Activated CD4-positive, alpha-beta T cell treated with anti-CD3 and anti-CD28 coated beads for 24 hours (primary cell): ENCODE measurements at regions not wholly inside any gene's neighbourhood (a gene's known extent, or its start where the extent isn't known, plus 50 kb on each side); places are given as distances from the start of the nearest gene placed in this dataset.
"Not testable (repeated sequence)": the region's sequence is repeated elsewhere in the genome, so short reads cannot be mapped to it uniquely, and the experiment has no call there.

Experiments
- DNase-seq, 2 donors: peaks; one replicate each; pipeline ENCODE4 v3.0.0-alpha.2; 2020; ENCODE audit warnings: low read depth in 2 of 2

DNA sequence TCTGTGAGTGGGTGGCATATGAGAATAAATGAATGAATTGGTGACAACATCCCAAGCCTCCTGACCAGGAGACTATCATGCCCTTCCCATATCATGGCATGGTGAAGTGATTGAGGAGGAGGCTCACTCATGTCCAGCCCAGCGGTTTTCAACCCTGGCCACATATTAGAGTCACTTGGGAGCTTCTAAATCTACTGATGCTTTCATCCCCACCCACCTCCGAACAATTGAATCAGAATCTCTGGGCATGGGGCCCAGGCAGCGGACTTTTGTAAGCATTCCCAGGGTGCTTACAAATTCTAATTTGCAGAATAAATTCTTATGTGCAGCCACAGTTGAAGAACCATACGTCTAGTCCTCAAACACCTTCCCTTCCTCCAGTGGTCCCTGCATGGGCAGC is 81.7 kb upstream of the SEC11C start:
- no peak for DNase-seq

DNA sequence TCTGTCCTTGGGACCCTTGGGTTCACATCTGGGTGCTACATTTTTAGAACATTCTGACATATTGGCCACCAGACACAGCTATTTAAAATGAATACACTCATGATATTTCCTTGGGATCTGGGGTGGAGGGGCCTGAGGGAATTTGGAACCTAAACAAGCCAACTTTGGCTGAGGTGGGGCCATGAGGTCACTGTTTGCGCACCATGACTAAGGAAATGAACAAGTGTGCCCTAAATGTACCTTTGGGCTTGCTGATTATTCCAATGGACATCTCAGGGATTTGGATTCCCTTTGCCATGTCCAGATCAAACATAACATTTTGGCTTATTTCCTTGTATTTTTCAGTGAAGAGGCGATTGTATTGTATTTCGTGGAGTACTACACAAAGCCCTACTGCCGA is 80.5 kb upstream of the SEC11C start:
- no peak for DNase-seq

DNA sequence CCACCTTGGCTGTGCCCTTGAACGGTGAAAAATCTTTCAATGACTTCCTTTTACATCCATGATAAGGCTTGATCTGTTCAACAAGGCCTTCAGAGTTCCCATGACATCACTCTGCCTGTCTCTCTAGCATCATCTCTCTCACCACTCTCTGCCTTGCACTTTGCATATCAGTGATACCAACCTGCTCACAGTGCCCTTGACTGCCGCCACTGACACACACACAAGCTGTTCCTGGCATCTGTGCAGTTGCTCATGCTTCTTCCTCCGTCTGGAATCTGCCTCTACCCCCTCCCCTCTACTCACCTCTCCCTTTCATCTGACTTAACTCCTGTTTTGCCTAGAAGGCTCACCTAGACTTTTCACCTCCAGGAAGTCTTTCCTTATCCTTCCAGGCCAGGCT is 79.1 kb upstream of the SEC11C start:
- DNase-seq: no peak

DNA sequence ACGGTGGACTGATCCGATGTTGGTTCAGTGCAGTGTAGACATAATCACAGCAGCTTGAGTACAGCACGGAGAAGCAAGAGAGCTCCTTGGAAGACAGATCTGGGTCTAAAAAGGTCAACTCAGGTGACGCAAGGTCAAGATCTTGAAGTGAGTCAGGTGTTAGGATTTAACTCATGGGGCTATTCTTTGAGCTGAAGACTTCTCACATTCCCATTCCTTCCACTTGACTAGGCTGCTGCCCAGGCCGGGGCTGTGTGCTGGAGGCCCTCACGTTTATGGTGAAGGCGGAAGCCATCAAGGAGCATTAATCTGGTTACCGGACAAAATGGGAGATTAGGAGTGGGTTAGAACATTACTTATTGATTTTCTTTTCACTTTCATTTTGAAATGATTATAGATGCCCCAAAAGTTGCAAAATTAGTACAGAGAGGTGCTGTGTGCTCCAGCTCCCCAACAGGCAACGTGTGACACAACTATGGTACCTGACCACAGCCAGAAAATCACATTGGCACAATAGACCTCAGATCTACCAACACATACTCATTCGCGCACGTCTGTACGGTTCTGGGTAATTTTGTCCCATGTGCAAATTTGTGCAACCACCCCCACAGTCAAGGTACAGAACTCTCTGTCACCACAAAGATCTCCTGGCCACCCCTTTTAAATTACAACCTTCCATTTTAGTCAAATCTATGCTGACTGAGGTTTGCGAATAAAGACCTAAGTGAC is 77.6 kb upstream of the SEC11C start:
- DNase-seq: no peak

DNA sequence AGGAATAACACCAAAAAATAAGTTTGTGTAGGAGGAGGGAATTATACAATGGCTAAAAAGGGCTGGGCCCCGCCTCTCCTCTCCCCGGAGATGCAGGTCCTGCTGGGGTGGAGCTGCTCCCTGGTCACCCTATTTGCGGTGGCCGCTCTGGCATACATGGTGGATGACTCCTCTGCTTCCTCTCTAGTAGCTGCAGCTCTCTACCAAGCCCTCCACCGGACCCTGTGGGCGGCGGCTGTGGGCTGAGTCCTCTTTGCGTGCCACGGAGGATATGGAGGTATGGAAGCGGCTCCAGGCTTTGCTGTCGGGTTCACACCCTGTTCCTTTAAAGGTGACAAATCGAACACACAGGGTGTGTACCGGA is 77.1 kb upstream of the SEC11C start:
- no peak for DNase-seq

DNA sequence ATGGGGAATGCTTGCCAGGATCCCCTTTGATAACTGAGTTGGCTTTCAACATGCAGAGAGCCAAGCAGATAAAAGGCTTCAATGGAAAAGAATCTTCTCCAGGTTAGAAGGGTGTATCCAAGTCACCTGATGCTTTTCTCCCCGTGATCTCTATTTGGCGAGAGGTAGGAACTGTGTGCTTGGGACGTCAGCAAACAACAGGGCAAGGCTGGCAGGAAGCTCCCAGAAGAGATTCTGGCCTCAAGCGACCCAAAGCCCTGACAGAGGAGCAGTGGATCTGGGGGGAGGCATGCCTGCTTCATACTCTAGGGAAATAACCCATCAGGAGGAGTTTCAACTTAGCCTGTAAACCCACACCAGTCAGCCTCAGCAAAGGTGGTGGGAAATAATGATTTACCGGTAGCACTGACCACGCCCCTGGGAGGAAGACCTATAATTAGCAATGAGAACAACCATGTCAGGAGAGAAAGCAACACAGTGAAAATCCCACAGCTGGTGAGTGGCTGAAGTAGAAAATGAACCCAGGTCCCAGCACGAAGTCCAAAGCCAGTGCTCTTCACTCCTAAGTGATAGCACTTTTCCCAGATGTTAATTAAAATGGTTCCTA is 76.3 kb upstream of the SEC11C start:
- DNase-seq: no peak

DNA sequence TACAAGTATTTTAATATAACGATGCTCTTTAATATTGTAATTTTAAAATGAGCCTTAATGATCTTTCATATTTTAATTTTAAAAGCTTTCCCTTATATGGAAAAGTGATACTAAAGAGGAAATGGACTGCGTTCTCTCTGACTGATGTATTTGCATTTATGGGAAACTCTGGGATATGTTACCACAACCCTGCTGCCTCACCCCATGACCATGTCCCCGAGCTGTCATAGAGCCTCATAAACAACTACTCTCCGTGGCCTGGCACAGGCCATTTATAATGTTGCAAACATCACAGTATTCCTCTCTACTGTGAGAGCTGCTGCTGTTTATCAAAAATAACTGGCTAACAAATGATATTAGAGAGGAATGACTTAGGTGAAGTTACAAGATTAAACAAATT is 75.8 kb upstream of the SEC11C start:
- DNase-seq: no peak

DNA sequence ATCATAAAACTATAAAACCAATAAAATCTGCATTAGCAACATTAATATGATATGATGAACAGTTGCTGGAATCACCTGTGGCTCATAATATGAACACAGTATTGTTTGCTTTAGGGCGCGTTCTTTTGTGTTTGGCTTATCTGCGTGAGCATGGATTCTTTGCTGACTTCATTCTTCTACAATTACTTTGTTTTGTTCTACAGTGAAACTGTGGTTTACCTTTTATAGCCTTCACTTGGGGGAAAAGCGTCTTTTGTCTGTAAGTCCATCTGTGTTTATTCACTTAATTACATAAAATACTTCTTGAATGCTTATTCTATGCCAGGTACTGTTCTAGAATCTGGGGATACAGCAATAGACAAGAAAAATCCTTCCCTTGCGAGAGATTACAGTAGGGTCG is 74.0 kb upstream of the SEC11C start:
- no peak for DNase-seq

DNA sequence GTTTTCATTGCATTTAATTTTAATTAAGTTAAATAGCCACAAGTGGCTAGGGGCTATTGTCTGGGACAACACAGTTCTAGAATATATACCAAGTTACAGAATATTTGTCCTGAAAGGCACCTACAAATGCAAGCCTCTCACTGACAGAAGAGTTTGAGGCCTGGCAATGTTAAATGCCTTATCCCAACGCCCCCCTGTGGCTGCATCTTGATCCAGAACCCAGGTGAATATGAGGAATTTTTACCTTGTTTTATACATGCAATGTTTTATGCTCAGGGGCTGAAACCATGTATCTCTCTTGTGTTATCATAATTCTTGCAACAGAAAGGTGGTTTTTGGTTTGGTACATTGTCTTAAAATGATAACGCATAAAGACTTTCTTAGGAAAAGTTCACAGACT is 71.8 kb upstream of the SEC11C start:
- no peak for DNase-seq

DNA sequence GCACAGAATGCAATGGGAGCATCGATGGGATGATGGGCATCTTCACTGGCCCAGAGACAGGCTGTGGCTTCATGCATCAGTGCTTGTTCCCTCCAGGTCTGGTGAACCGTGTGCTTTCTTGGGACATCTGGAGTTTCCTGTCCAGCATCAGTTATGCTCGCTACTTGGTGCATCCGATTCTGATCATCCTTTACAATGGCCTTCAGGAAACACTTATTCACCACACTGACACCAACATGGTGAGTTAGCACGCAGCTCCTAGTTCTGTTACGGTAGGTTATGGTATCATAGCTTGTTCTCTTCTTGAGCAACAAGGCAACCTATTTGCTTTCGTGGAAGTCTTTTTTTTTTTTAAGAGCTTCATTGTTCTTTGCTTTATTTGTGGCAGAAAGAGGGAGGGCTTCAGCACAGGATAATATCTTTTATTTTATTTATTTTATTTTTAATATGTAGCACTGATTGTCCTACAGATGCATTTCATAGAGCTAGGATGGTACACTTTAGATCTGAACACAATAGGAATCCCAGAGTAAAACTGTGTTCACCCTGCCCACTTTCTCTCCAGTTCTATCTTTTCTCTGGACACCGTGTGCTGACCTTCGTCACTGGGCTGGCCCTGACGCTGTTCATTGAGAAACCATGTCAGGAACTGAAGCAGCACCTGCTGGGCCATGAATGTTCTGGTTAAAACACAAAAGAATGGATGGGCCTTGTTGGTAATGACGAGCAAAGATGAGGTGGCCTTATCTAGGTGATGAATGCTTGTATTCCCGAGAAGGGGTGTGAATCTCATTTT is 71.2 kb upstream of the SEC11C start:
- no peak for DNase-seq

DNA sequence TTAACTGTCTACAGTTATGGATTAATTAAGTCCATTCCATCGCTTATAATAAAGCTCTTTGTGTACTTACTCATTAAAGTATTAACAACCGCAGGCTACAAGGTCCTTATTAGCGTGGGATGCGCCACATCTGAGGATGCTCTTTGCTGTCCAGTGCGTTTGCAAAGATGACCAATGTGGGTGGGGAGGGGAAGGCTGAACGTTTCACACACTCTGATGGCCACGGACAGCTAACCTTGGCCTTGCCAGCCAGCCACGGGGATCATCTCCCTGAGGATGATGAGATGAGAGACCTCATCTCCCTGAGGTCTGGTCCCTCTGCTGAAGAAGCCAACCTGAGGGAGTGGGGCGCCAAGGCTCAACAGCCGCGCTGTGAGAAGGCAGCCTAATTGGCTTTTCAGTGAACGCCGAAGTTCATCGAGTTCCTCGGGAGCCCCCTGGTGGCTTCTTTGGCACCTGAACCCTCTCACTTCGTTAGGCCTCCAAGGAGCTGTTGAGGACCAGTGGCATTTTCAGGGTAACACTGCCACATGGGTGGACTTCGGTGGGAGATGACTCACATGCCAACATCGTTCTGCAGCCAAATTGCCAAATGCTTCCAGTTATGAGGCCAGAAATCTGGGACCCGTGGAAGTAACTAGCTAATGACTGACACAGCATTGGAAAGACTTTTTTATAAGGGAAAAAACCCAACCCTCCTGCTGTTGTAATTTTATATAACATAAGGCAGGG is 69.3 kb upstream of the SEC11C start:
- peak; percentile 76 to 78 for DNase-seq

DNA sequence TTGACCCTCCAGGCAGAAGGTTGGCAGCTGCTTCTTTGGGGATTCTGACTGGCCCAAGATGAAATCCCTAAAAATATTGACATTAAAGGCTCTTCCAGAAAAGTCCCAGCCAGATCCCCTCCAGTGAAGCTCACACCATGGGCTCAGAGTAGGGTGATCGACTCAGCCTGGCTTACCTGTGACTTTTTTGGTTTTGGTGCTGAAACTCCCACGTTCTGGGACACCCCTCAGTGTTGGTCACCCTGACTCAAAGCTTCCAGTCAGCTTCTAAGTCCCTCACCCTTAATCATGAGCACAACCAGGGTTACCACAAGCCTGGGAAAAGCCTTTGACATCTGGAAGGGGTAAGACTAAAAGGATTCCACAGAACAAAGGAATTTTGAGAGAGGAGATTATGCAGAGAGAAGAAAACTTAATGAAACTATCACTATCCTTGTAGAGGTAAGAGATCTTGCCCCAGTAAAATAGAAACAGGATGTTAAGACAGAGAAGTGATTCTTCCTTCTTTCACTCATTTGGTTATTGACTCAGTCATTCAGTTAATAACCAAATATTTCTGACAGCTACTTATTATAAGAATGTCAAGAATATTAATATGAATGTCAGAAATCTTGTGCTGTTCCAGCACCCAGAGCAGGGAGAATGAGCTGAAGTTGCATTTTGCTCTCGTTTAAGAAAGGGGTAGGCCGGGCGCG is 66.8 kb upstream of the SEC11C start:
- no peak for DNase-seq

DNA sequence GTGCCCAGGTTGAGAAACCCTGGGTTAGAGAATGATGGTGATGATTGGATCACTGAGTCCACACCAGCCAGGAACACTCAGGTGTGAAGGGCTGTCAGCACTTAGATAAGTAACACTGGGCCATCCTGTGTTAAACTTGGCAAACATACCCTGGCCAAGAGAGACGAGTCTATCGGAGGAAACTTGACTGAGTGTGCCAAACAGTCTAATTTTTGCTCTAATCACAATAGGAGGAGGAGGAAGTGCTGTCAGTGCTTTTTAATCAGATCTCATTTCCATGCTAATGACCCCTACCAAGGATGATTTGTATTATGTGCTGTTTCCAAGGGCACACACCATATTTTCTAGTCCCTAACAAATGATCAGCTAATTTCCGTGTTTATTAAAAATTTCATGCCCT is 63.8 kb upstream of the SEC11C start:
- DNase-seq: no peak

DNA sequence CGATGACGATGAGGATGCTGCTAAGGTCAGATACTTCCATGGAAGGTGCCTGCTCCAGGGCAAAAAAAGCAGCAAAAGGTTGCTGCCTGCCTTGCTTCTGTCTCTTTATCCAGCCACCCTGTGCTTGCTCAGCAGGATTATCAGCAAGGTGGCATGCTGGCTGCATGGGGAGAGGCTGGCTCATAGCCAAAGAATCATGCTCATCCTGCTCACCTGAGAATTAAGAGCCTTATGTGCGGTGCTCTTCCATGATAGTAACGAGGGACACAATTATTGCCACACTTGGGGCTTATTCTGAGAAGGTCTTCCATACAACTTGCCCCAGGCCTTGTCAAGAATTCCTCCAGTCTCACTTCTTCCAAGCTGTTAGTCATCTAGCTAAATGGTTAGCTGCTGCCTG is 60.4 kb upstream of the SEC11C start:
- no peak for DNase-seq

DNA sequence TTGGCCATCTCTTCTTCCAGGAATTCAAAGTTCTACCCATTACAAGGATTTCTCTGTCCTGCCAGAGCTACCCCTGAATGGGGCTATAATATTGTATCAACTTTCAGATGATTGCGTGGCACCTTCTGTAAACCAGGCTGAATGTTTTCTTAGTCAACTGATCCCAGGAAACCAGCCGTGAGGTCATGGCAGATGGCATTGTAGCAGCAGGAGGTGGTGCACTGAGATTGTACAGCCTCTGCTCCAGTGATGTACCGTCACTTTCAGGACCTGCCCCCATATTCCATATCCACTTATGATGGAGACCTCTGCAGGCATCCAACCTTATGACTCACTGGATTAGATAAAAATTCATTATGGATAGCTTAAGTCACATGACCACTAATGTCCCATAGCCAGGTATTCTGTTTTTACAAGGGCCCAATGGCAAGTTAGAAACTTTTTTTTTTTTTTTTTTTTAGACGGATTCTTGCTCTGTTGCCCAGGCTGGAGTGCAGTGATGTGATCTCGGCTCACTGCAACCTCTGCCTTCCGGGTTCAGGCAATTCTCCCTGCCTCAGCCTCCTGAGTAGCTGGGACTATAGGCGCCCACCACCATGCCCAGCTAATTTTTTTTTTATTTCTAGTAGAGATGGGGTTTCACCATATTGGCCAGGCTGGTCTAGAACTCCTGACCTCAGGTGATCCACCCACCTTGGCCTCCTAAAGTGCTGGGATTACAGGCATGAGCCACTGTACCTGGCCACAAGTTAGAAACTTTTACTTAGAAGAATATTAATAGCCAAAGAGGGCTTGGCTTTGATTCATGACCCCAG is 59.8 kb upstream of the SEC11C start:
- DNase-seq: not testable (repeated sequence)

DNA sequence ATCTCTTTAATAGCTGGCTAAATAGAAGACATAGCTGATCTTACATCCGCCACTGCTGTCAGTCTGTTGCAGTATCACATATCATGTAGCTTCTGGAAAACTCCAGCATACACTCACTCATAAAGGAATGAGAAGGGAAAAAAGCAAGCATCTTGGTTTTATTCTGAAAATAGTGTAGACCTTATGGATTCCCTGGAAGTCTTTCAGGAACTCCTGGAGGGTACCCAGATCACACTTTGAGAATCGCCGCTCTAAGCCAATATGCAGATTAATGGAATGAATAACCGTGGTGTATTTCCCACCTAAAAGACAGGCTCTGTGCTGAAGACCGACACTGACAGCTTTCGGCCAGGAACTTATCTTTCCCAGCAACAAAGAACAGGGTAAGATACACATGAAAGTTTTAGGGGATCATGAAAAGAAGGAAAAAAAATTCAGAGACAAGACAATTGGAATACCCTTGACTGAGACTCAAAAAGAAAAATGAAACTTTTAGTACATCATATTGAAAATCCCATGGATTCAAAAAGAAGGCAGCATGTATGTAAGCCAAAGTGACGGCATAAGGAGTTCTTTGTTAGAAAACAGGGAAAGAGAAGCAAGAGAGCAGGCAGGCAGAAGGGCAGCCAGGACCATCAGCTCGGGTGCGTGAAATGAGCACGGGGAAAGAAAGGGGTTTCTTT is 56.4 kb upstream of the SEC11C start:
- no peak for DNase-seq

DNA sequence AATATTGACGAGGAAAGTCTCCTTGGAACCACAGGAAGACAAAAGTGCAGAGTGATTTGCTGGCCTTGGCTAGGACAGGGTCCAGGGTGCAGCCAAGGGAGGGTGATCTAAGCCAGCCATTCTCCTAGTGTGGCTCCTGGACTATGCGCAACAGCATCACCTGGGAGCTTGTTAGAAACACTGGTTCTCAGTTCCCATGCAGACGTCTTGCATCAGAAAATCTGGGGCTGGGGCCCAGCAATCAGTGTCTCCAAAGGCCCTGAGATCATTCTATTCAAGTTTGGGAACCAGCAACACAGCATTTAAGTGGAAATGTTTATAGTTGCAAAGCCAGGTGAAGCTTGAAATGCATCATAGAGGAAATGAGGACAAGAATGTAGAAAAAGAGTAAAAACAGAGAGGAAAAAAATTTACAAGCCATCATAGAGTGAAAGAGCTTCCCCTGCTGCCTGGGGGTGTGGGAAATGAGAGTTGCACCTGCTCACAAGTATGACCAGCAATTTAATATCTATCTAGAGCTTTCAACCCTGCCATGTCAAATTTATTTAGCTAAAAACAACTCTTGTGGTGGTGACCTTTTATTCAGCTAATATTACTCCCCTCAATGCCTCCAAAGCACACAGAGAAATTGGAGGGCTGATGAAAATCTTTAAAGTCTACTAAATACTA is 54.4 kb upstream of the SEC11C start:
- no peak for DNase-seq

DNA sequence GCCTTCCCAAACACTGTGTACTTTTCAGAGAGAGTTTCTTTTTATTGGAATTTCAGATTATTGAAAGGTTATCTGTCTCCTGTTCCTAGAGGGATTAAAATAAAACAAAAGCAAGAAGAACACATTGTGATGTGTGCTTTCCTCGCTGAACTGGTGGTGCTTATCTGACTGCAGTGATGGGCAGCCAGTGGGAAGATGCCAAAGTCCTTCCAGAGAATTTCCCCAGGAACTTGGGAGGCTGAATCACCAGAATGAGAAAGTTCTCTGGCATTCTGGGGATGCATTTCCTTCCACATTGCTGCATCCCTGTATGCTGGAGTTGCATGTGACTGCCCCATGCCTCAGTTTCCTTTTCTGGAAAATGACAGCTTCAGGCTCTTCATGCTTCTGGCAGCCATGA is 53.9 kb upstream of the SEC11C start:
- no peak for DNase-seq

DNA sequence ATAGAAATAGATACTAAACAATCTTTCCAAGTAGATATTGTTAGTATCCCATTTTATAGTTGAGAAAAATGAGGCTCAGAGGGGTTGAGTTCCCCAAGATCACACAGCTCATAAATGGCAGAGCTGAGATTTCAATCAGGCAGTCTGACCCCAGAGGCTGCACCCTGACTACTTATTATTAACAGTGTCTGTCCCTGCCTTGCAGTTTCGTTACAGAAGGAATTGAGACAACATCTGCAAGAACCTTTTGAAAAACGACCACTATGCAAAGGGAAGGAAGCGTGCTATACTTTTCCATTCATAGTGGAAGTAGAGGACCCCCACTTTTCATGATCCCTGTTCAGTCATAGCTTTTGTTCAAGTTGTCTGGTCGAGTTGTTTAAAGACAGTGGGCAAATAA is 53.2 kb upstream of the SEC11C start:
- no peak for DNase-seq

DNA sequence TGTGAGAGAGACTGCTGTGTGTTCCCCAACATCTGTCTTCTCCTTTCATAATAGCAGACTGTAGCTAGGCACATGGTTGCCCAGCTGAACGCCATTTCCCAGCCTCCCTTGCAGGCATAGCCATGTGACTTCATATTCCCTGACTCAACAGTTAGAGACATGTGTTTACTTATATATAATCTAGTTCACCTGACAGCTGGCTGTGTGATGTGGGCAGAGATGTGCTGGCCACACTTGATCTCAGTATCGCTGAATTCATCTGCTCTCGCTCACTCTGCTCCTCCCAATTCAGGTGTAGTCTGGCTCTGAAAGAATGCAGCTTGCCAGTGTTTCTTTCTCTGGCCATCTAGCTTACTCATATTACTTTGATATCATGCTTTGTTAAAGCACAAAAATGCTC is 52.3 kb upstream of the SEC11C start:
- DNase-seq: no peak
